WTC11 (cell line): ENCODE measurements at regions not wholly inside any gene's neighbourhood (a gene's known extent, or its start where the extent isn't known, plus 50 kb on each side); places are given as distances from the start of the nearest gene placed in this dataset.

Experiments
- ATAC-seq: fragments of 200-7000 bp; cut with Tn5 transposase; 2 replicates; pipeline ENCODE4 v1.10.0; 2021; ENCODE audit warnings: mild to moderate bottlenecking, moderate library complexity
- CTCF ChIA-PET: fragments of 300-600 bp; sonication (Branson Sonifier 250); formaldehyde crosslinking; loops from one replicate; lab custom pipeline; 2021; ENCODE audit warnings: antibody characterized with exemption; lab: Charles Lee
- POLR2A ChIA-PET: fragments of 350-600 bp; sonication (Branson Sonifier 250); formaldehyde crosslinking; loops from one replicate; lab custom pipeline; 2021; ENCODE audit warnings: antibody characterized with exemption; lab: Charles Lee
- DNase-seq: peaks from one replicate; pipeline ENCODE4 v3.0.0; 2021; ENCODE audit warnings: low spot score
- H3K27ac Mint-ChIP-seq: 2 replicates; pipeline ENCODE4 v1.8.0; 2021; ENCODE audit warnings: mixed read lengths
- H3K27me3 Mint-ChIP-seq: 2 replicates; pipeline ENCODE4 v1.8.0; 2021; ENCODE audit warnings: low read depth, mild to moderate bottlenecking, moderate library complexity, mixed read lengths
- H3K36me3 Mint-ChIP-seq: 2 replicates; pipeline ENCODE4 v1.8.0; 2021; ENCODE audit warnings: mixed read lengths
- H3K4me1 Mint-ChIP-seq: 2 replicates; pipeline ENCODE4 v1.8.0; 2022; ENCODE audit warnings: mixed read lengths
- H3K4me3 Mint-ChIP-seq: 2 replicates; pipeline ENCODE4 v1.8.0; 2021; ENCODE audit warnings: mild to moderate bottlenecking, moderate library complexity, mixed read lengths
- H3K9me3 Mint-ChIP-seq: 2 replicates; pipeline ENCODE4 v1.8.0; 2021; ENCODE audit warnings: mixed read lengths
- ARID4B ChIP-seq: sonication (generic); formaldehyde crosslinking; IDR thresholded peaks from 2 replicates; pipeline ENCODE4 v1.8.0; 2023; ENCODE audit warnings: missing genetic modification reagents, mild to moderate bottlenecking, borderline replicate concordance
- ATF6 ChIP-seq: sonication (generic); formaldehyde crosslinking; IDR thresholded peaks from 2 replicates; pipeline ENCODE4 v1.8.1; 2023; ENCODE audit warnings: mild to moderate bottlenecking, missing genetic modification reagents
- ERG ChIP-seq: fragments of 250-450 bp; sonication (Bioruptor Pico); IDR thresholded peaks from 2 replicates; pipeline ENCODE4 v1.8.0; 2021; ENCODE audit warnings: mild to moderate bottlenecking
- ETV6 ChIP-seq: sonication (generic); formaldehyde crosslinking; IDR thresholded peaks from 2 replicates; pipeline ENCODE4 v1.8.1; 2022; ENCODE audit warnings: mild to moderate bottlenecking, missing genetic modification reagents
- FOXP1 ChIP-seq: sonication (generic); formaldehyde crosslinking; IDR thresholded peaks from 2 replicates; pipeline ENCODE4 v1.8.0; 2022; ENCODE audit warnings: missing genetic modification reagents, mild to moderate bottlenecking, moderate library complexity, borderline replicate concordance
- GTF2I ChIP-seq: fragments of 250-450 bp; sonication (Bioruptor Pico); conservative IDR thresholded peaks from 2 replicates; pipeline ENCODE4 v1.4.0; 2021; ENCODE audit warnings: mild to moderate bottlenecking
- IRF1 ChIP-seq: sonication (generic); formaldehyde crosslinking; IDR thresholded peaks from 2 replicates; pipeline ENCODE4 v1.8.0; 2023; ENCODE audit warnings: missing genetic modification reagents
- KAT7 ChIP-seq: sonication (generic); formaldehyde crosslinking; IDR thresholded peaks from 2 replicates; pipeline ENCODE4 v1.8.1; 2023; ENCODE audit warnings: missing genetic modification reagents, mild to moderate bottlenecking, borderline replicate concordance
- NFE2L1 ChIP-seq: sonication (generic); formaldehyde crosslinking; IDR thresholded peaks from 2 replicates; pipeline ENCODE4 v1.8.1; 2023; ENCODE audit warnings: missing genetic modification reagents
- NFYB ChIP-seq: sonication (generic); formaldehyde crosslinking; conservative IDR thresholded peaks from 2 replicates; pipeline ENCODE4 v1.8.0; 2022; ENCODE audit warnings: low read depth, missing genetic modification reagents
- NR3C1 ChIP-seq: sonication (generic); formaldehyde crosslinking; conservative IDR thresholded peaks from 2 replicates; pipeline ENCODE4 v1.8.1; 2023; ENCODE audit warnings: low read depth, mild to moderate bottlenecking, missing genetic modification reagents
- OVOL2 ChIP-seq: fragments of 250-450 bp; sonication (Bioruptor Pico); IDR thresholded peaks from 2 replicates; pipeline ENCODE4 v1.9.0; 2021; ENCODE audit warnings: mild to moderate bottlenecking, borderline replicate concordance
- SP1 ChIP-seq: sonication (generic); formaldehyde crosslinking; conservative IDR thresholded peaks from 2 replicates; pipeline ENCODE4 v1.8.1; 2022; ENCODE audit warnings: missing genetic modification reagents
- ZNF263 ChIP-seq: sonication (generic); formaldehyde crosslinking; IDR thresholded peaks from 2 replicates; pipeline ENCODE4 v1.8.1; 2022; ENCODE audit warnings: low read depth, mild to moderate bottlenecking, moderate library complexity, missing genetic modification reagents
- ZNF281 ChIP-seq: sonication (generic); formaldehyde crosslinking; IDR thresholded peaks from 2 replicates; pipeline ENCODE4 v1.8.0; 2023; ENCODE audit warnings: mild to moderate bottlenecking, missing genetic modification reagents
- ZNF317 ChIP-seq: sonication (generic); formaldehyde crosslinking; IDR thresholded peaks from 2 replicates; pipeline ENCODE4 v1.8.1; 2023; ENCODE audit warnings: low read depth, mild to moderate bottlenecking, moderate library complexity, missing genetic modification reagents, borderline replicate concordance
- ZNF396 ChIP-seq: fragments of 250-450 bp; sonication (Bioruptor Pico); IDR thresholded peaks from 2 replicates; pipeline ENCODE4 v1.8.0; 2021; ENCODE audit warnings: mild to moderate bottlenecking, moderate library complexity, borderline replicate concordance
- ZNF423 ChIP-seq: fragments of 250-450 bp; sonication (Bioruptor Pico); IDR thresholded peaks from 2 replicates; pipeline ENCODE4 v2.1.2; 2022; ENCODE audit warnings: mild to moderate bottlenecking, moderate library complexity
- TF ChIP-seq, protein P1 (sequence below): sonication (generic); formaldehyde crosslinking; IDR thresholded peaks from 2 replicates; pipeline ENCODE4 v1.8.1; 2022; ENCODE audit warnings: low read depth, mild to moderate bottlenecking, moderate library complexity, missing genetic modification reagents, borderline replicate concordance
- TF ChIP-seq, protein P2 (sequence below): sonication (generic); formaldehyde crosslinking; IDR thresholded peaks from 2 replicates; pipeline ENCODE4 v1.8.1; 2022; ENCODE audit warnings: missing genetic modification reagents, borderline replicate concordance

DNA sequence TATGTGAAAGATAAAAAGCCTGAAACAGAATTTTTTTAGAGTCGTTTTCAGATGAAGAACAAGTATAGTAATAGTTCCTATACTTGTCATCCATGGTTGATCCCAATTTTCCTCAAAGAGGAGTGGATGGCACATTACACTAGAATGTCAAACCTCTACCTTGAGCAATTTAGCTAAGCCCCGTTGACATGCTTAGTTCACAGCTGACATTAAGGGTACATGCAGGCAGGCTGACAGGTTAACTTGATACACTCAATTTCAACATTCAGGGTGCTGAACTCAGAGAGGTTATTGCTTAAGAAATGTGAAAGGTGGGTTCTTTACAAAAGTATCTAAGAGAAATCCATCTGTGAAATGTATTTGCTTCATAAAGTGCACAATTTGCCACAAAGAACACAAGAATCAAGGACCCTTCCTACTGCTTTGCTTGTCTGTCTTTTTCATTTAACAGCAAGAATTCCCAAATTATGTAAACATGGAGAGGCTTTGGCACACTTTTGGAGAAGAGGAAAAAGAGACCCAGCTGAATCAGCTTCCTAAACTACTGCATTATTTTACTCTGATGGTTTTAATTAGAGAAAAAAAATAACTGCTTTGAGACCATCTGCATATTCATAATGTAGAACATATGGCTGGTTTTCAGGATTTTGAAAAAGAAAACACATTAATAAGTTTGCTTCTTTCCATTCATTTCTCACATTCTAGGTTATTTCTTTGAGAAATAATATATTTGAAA is 122.5 kb upstream of the DDIT4L start (continued):
- TF ChIP-seq IRF1 (CRISPR knock-in tag): no peak
- TF ChIP-seq NFE2L1: no peak
- no peak for TF ChIP-seq FOXP1 (CRISPR knock-in tag)
- no peak for TF ChIP-seq ERG
- TF ChIP-seq, protein P1, sequence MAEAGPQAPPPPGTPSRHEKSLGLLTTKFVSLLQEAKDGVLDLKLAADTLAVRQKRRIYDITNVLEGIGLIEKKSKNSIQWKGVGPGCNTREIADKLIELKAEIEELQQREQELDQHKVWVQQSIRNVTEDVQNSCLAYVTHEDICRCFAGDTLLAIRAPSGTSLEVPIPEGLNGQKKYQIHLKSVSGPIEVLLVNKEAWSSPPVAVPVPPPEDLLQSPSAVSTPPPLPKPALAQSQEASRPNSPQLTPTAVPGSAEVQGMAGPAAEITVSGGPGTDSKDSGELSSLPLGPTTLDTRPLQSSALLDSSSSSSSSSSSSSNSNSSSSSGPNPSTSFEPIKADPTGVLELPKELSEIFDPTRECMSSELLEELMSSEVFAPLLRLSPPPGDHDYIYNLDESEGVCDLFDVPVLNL (CRISPR knock-in tag): no peak
- no peak for TF ChIP-seq ZNF396 (CRISPR knock-in tag)
- TF ChIP-seq ZNF281 (CRISPR knock-in tag): no peak
- TF ChIP-seq, all 79 proteins: peak for 0

DNA sequence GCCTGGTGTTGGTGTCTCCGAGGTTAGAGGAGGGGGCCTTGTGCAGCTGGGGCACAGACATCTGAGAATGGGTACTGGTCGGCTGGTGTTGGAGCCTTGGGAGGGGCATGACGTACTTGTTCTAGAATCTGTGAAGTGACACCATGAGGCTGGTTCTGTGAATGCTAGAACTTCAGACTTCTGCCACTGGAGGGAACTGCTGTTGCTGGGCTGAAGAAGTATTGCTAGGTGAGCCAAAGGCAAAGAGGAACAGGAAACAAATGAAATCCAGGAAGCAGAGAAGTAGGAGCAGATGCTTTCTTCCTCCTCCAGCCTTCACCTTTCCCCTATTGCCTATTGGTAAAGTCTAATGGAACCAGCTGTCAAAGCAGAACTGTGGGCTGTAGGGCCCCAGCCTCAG is 120.9 kb upstream of the DDIT4L start:
- Mint-ChIP-seq H3K36me3 (no peaks in the 10 kb centered on the region), H3K4me3 (no peak overlapping the region), H3K27ac (no peak overlapping the region), H3K27me3 (no peaks in the 10 kb centered on the region), H3K4me1 (peaks cover 34% of the 10 kb centered on the region), H3K9me3 (no peaks in the 10 kb centered on the region)
- ChIA-PET CTCF (no interaction called here), POLR2A (no interaction called here)
- ATAC-seq: peak; percentile 79
- no peak for DNase-seq
- TF ChIP-seq NFYB: no peak
- TF ChIP-seq SP1 (CRISPR knock-in tag): no peak
- TF ChIP-seq ETV6: no peak
- no peak for TF ChIP-seq ARID4B (CRISPR knock-in tag)
- TF ChIP-seq, protein P2, sequence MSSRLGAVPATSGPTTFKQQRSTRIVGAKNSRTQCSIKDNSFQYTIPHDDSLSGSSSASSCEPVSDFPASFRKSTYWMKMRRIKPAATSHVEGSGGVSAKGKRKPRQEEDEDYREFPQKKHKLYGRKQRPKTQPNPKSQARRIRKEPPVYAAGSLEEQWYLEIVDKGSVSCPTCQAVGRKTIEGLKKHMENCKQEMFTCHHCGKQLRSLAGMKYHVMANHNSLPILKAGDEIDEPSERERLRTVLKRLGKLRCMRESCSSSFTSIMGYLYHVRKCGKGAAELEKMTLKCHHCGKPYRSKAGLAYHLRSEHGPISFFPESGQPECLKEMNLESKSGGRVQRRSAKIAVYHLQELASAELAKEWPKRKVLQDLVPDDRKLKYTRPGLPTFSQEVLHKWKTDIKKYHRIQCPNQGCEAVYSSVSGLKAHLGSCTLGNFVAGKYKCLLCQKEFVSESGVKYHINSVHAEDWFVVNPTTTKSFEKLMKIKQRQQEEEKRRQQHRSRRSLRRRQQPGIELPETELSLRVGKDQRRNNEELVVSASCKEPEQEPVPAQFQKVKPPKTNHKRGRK (CRISPR knock-in tag): no peak
- no peak for TF ChIP-seq NFE2L1
- TF ChIP-seq ZNF263 (CRISPR knock-in tag): no peak
- no peak for TF ChIP-seq KAT7
- TF ChIP-seq GTF2I (CRISPR knock-in tag): no peak
- no peak for TF ChIP-seq OVOL2 (CRISPR knock-in tag)
- no peak for TF ChIP-seq ATF6
- TF ChIP-seq ZNF317 (CRISPR knock-in tag): no peak
- no peak for TF ChIP-seq NR3C1 (CRISPR knock-in tag)
- TF ChIP-seq ZNF423: no peak
